ENCODE measurements at regions not wholly inside any gene's neighbourhood (a gene's known extent, or its start where the extent isn't known, plus 50 kb on each side); places are given as distances from the start of the nearest gene placed in this dataset.

GRCh38 chr18:24915547-24915946 lies 436.4 kb downstream of the ZNF521 start:
- DNase-seq, result no peak

- DNase-seq, result no peak
These were observed 434.2 kb downstream of the ZNF521 start for GRCh38 chr18:24917767-24918166.

GRCh38 chr18:24918257-24918656 lies 433.7 kb downstream of the ZNF521 start:
- DNase-seq, result no peak

- no peak for DNase-seq
These were observed 432.7 kb downstream of the ZNF521 start for GRCh38 chr18:24919181-24919797.

- DNase-seq, result no peak
These were observed 429.5 kb downstream of the ZNF521 start for GRCh38 chr18:24922491-24922890.

GRCh38 chr18:24923138-24923537 lies 428.8 kb downstream of the ZNF521 start:
- DNase-seq, result no peak

GRCh38 chr18:24924066-24924716 lies 427.8 kb downstream of the ZNF521 start:
- peak; percentile 20 for DNase-seq

- no peak for DNase-seq
These were observed 425.3 kb downstream of the ZNF521 start for GRCh38 chr18:24926649-24927048.

GRCh38 chr18:24928301-24928878 lies 423.6 kb downstream of the ZNF521 start:
- no peak for DNase-seq

- no peak for DNase-seq
These were observed 421.5 kb downstream of the ZNF521 start for GRCh38 chr18:24930478-24930877.

GRCh38 chr18:24930971-24931370 lies 421.0 kb downstream of the ZNF521 start:
- DNase-seq, result no peak

GRCh38 chr18:24933345-24933744 lies 418.6 kb downstream of the ZNF521 start:
- DNase-seq, result no peak

GRCh38 chr18:24934258-24934932 lies 417.6 kb downstream of the ZNF521 start:
- DNase-seq, result no peak

- no peak for DNase-seq
These were observed 417.0 kb downstream of the ZNF521 start for GRCh38 chr18:24935008-24935407.

- no peak for DNase-seq
These were observed 416.1 kb downstream of the ZNF521 start for GRCh38 chr18:24935896-24936295.

GRCh38 chr18:24936691-24937090 lies 415.3 kb downstream of the ZNF521 start:
- DNase-seq, result no peak

GRCh38 chr18:24937639-24938275 lies 414.2 kb downstream of the ZNF521 start:
- DNase-seq, result no peak

- no peak for DNase-seq
These were observed 411.6 kb downstream of the ZNF521 start for GRCh38 chr18:24940416-24940815.

GRCh38 chr18:24941174-24941951 lies 410.6 kb downstream of the ZNF521 start:
- DNase-seq, result no peak

- DNase-seq, result no peak
These were observed 409.8 kb downstream of the ZNF521 start for GRCh38 chr18:24942144-24942543.

GRCh38 chr18:24947521-24948305 lies 404.3 kb downstream of the ZNF521 start:
- no peak for DNase-seq

- peak; percentile 51 for DNase-seq
These were observed 402.1 kb downstream of the ZNF521 start for GRCh38 chr18:24949908-24950307.
